ENCODE measurements at regions not wholly inside any gene's neighbourhood (a gene's known extent, or its start where the extent isn't known, plus 50 kb on each side); places are given as distances from the start of the nearest gene placed in this dataset.

DNA sequence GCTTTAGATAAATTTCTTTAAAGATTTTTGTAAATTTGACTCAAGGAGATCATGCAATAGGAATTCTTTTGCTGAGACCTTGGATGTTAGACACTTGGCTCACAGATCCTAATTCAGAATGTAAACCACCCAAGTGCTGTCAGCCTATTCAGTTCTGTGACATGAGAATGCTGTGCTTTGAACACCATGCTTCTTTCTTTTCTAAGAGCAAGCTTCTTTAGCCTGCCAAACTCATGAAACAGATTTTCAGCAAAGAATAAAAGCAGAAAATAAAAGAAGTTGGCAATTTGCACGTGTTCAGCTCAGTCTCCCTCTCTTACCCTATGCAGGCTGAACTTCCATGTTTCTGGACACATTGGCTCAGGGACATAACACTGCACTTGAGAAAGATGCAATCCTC is 845.8 kb downstream of the UQCRFS1 start (continued):
- TF ChIP-seq, protein P1, sequence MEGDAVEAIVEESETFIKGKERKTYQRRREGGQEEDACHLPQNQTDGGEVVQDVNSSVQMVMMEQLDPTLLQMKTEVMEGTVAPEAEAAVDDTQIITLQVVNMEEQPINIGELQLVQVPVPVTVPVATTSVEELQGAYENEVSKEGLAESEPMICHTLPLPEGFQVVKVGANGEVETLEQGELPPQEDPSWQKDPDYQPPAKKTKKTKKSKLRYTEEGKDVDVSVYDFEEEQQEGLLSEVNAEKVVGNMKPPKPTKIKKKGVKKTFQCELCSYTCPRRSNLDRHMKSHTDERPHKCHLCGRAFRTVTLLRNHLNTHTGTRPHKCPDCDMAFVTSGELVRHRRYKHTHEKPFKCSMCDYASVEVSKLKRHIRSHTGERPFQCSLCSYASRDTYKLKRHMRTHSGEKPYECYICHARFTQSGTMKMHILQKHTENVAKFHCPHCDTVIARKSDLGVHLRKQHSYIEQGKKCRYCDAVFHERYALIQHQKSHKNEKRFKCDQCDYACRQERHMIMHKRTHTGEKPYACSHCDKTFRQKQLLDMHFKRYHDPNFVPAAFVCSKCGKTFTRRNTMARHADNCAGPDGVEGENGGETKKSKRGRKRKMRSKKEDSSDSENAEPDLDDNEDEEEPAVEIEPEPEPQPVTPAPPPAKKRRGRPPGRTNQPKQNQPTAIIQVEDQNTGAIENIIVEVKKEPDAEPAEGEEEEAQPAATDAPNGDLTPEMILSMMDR (IDR thresholded peaks at IDR 0.05 in 2 of 3, conservative IDR thresholded peaks at IDR 0.05 in 1 of 3; ENCODE audit: control insufficient read depth in 2 of 3, extremely low read depth in 1 of 3, insufficient read depth in 1 of 3, low read depth in 3 of 3, low read length in 3 of 3), result no peak

DNA sequence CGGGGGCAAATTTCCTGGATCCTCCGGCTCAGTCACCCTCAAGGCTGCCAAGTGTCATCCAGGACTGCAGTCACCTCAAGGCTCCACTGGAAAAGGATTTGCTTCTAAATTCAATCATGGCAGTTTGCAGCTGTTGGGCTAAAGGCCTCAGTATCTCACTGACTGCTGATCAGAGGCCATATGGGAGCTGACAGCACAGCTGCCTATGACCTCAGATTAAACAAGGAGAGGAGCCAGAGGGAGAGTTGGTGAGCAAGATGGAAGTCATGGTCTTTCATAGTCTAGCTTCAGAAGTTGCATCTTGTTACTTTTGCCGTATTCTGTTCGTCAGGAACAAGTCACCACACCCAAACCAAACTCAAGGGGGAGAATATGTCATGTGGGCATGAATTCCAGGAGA is 849.7 kb downstream of the UQCRFS1 start:
- DNase-seq (ENCODE audit: low read depth, low spot score) (no peak), ATAC-seq (no peak), FAIRE-seq (no peak)
- WGBS (ENCODE audit: insufficient coverage, insufficient replicate concordance, low lambda C conversion rate, missing lambda C conversion rate), result 24% methylated on average over 4 of the region's 4 CpGs
- Histone ChIP-seq H3K27me3 (replicated peaks in 1 of 2; ENCODE audit: control insufficient read depth in 2 of 2, insufficient read depth in 2 of 2, low read length in 1 of 2) (no peaks in the 10 kb centered on the region), H3K79me2 (ENCODE audit: control insufficient read depth, insufficient read depth, low read length) (no peaks in the 10 kb centered on the region), H3K4me2 (ENCODE audit: control insufficient read depth, insufficient read depth) (no peak overlapping the region), H3K4me1 (ENCODE audit: control insufficient read depth, insufficient read depth, low read length) (no peaks in the 10 kb centered on the region), H3K27ac (ENCODE audit: control insufficient read depth, insufficient read depth) (no peak overlapping the region), H3K9me3 (replicated peaks; ENCODE audit: control insufficient read depth, insufficient read depth, low read length) (no peaks in the 10 kb centered on the region; the same call in 2 of the 3 replicates), H3K4me3 (no peak overlapping the region), H4K20me1 (ENCODE audit: control insufficient read depth, insufficient read depth) (no peaks in the 10 kb centered on the region), H3K9ac (ENCODE audit: control insufficient read depth, insufficient read depth, low read length) (no peak overlapping the region), H2AFZ (ENCODE audit: control insufficient read depth, low read depth, low read length) (no peak overlapping the region), H3K36me3 (ENCODE audit: control insufficient read depth in 2 of 2, insufficient read depth in 2 of 2, low read length in 1 of 2) (no peaks in the 10 kb centered on the region)
- intact Hi-C loops (cut with micrococcal nuclease; ENCODE audit: unreplicated experiment), result no loop called here
- in situ Hi-C loops (cut with MboI), result no loop called here
- TF ChIP-seq NRF1 (conservative IDR thresholded peaks at IDR 0.05; ENCODE audit: low read depth, low read length) (no peak), IKZF1 (conservative IDR thresholded peaks at IDR 0.05) (no peak), MYC (IDR thresholded peaks at IDR 0.05; ENCODE audit: insufficient read depth, insufficient read length, insufficient replicate concordance, low read length, severe bottlenecking) (no peak), KDM1A (IDR thresholded peaks at IDR 0.05; ENCODE audit: borderline replicate concordance) (no peak), CREB1 (IDR thresholded peaks at IDR 0.05; ENCODE audit: low read depth) (no peak), YY1 (IDR thresholded peaks at IDR 0.05; ENCODE audit: low read depth, low read length) (no peak), YBX1 (IDR thresholded peaks at IDR 0.05) (no peak), TCF12 (IDR thresholded peaks at IDR 0.05; ENCODE audit: low read depth, low read length) (no peak), SMC3 (IDR thresholded peaks at IDR 0.05; ENCODE audit: borderline replicate concordance, low read length) (no peak), PAX5 (IDR thresholded peaks at IDR 0.05; ENCODE audit: borderline replicate concordance, low read depth, low read length) (no peak), MTA3 (IDR thresholded peaks at IDR 0.05; ENCODE audit: borderline replicate concordance, low read length) (no peak), ZNF207 (IDR thresholded peaks at IDR 0.05; ENCODE audit: borderline replicate concordance) (no peak), HDAC6 (IDR thresholded peaks at IDR 0.05; ENCODE audit: unreplicated experiment) (no peak)
- TF ChIP-seq, protein P2, sequence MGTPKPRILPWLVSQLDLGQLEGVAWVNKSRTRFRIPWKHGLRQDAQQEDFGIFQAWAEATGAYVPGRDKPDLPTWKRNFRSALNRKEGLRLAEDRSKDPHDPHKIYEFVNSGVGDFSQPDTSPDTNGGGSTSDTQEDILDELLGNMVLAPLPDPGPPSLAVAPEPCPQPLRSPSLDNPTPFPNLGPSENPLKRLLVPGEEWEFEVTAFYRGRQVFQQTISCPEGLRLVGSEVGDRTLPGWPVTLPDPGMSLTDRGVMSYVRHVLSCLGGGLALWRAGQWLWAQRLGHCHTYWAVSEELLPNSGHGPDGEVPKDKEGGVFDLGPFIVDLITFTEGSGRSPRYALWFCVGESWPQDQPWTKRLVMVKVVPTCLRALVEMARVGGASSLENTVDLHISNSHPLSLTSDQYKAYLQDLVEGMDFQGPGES (IDR thresholded peaks at IDR 0.05), result no peak
- no TSS peak for BruUV-seq (replicated peaks)
- ChIA-PET SMC1A (ENCODE audit: uncharacterized antibody, unreplicated experiment) (no interaction called here), CTCF (no interaction called here), POLR2A (no interaction called here), RAD21 (ENCODE audit: unreplicated experiment) (no interaction called here)
